ENCODE measurements at regions not wholly inside any gene's neighbourhood (a gene's known extent, or its start where the extent isn't known, plus 50 kb on each side); places are given as distances from the start of the nearest gene placed in this dataset.

DNA sequence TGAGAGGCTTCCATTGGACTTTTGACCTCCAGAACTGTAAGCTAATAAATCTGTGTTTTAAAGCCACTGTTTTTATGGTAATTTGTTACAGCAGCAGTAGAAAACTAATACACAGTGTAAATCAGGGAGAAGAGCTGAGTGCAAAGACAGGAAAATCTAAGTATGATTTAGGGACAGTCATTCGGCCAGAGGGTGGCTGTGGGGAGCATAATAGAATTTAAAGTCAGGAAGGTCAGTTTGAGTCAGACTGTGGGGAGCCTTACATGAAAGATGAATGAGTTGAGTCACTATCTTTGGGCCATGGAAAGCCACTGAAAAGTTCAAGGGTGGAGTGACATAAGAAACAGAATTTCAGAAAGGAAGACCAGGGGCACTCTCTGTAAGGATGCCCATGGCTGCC lies 52.4 kb upstream of the SSX2IP start:
- no peak for TF ChIP-seq SUZ12 (IDR thresholded peaks at IDR 0.05; ENCODE audit: extremely low read depth, insufficient read depth, insufficient read length)
- no peak for TF ChIP-seq YY1 (IDR thresholded peaks at IDR 0.05; ENCODE audit: insufficient read depth, insufficient read length)
- no peak for TF ChIP-seq ZNF274 (IDR thresholded peaks at IDR 0.05; ENCODE audit: low read depth, low read length)
- H3K4me1 ChIP-seq (ENCODE audit: insufficient read depth, insufficient read length) = no peaks in the 10 kb centered on the region
- no peaks in the 10 kb centered on the region; the same call in 1 of the 2 replicates for H3K9me3 ChIP-seq (ENCODE audit: insufficient read depth, low read length)
- H3K27me3 ChIP-seq (ENCODE audit: insufficient read depth, insufficient read length) = no peaks in the 10 kb centered on the region
- H3K36me3 ChIP-seq (ENCODE audit: insufficient read depth, insufficient read length, low read length) = no peaks in the 10 kb centered on the region
- no peak overlapping the region for H3K4me3 ChIP-seq (ENCODE audit: insufficient read length, low read depth)
- DNase-seq (ENCODE audit: low read depth, low spot score) = no peak
- no peak overlapping the region for H3K9ac ChIP-seq (ENCODE audit: insufficient read length, low read depth)

- peaks cover 2% of the 10 kb centered on the region; the same call in 1 of the 2 replicates for H3K9me3 ChIP-seq (ENCODE audit: insufficient read depth, low read length)
- no peaks in the 10 kb centered on the region for H3K4me1 ChIP-seq (ENCODE audit: insufficient read depth, insufficient read length)
- no peaks in the 10 kb centered on the region for H3K36me3 ChIP-seq (ENCODE audit: insufficient read depth, insufficient read length, low read length)
- H3K4me3 ChIP-seq (ENCODE audit: insufficient read length, low read depth) = no peak overlapping the region
- no peaks in the 10 kb centered on the region for H3K27me3 ChIP-seq (ENCODE audit: insufficient read depth, insufficient read length)
- no peak for DNase-seq (ENCODE audit: low read depth, low spot score)
- TF ChIP-seq SUZ12 (IDR thresholded peaks at IDR 0.05; ENCODE audit: extremely low read depth, insufficient read depth, insufficient read length) (no peak), YY1 (IDR thresholded peaks at IDR 0.05; ENCODE audit: insufficient read depth, insufficient read length) (no peak), ZNF274 (IDR thresholded peaks at IDR 0.05; ENCODE audit: low read depth, low read length) (no peak)
- H3K9ac ChIP-seq (ENCODE audit: insufficient read length, low read depth) = no peak overlapping the region
Measured at GRCh38 chr1:84740050-84740714, 49.9 kb upstream of the SSX2IP start.
